PC-9 (cell line): ENCODE measurements at regions not wholly inside any gene's neighbourhood (a gene's known extent, or its start where the extent isn't known, plus 50 kb on each side); places are given as distances from the start of the nearest gene placed in this dataset.

ENCODE experiments used
- BruUV-seq: library from RNA; stranded (reverse); fragments of 400-500 nt; replicated peaks from 2 replicates; lab custom pipeline; 2021; lab: Mats Ljungman, UMichigan
- CTCF ChIA-PET: fragments of 300-600 bp; sonication (Branson Sonifier 250); formaldehyde crosslinking; loops from one replicate; lab custom pipeline; 2022; ENCODE audit warnings: antibody characterized with exemption; lab: Charles Lee
- POLR2A ChIA-PET: fragments of 300-600 bp; sonication (Branson Sonifier 250); formaldehyde crosslinking; loops from one replicate; lab custom pipeline; 2022; ENCODE audit warnings: antibody characterized with exemption; ENCODE audit not compliant: unreplicated experiment; lab: Charles Lee
- DNase-seq, 2 experiments: peaks; one replicate each; pipeline versions ENCODE4 v3.0.0 to v3.0.0-alpha.2; 2015 to 2022; ENCODE audit warnings: mixed read lengths in 1 of 2
- H2AFZ ChIP-seq: fragments of 200-600 bp; sonication (generic); 2 replicates; pipeline ENCODE4 v1.8.1; 2017; ENCODE audit warnings: antibody characterized with exemption
- H3F3A ChIP-seq: fragments of 200-600 bp; sonication (generic); 2 replicates; pipeline ENCODE4 v1.8.1; 2017; ENCODE audit warnings: antibody characterized with exemption, mild to moderate bottlenecking, low read depth; ENCODE audit not compliant: insufficient read depth
- H3K27ac ChIP-seq: fragments of 200-600 bp; sonication (generic); 2 replicates; pipeline ENCODE4 v1.6.1; 2016; ENCODE audit warnings: mixed run types
- H3K27me3 ChIP-seq: fragments of 200-600 bp; sonication (generic); 2 replicates; pipeline ENCODE4 v1.6.1; 2016; ENCODE audit warnings: low read depth, mixed run types; ENCODE audit not compliant: insufficient read depth
- H3K36me3 ChIP-seq: fragments of 200-600 bp; sonication (generic); 2 replicates; pipeline ENCODE4 v1.6.1; 2016; ENCODE audit warnings: low read depth, mixed run types
- H3K4me1 ChIP-seq: fragments of 200-600 bp; sonication (generic); replicated peaks from 2 replicates; pipeline ENCODE4 v1.6.1; 2016; ENCODE audit warnings: mixed run types; ENCODE audit not compliant: insufficient read depth
- H3K4me2 ChIP-seq: fragments of 200-600 bp; sonication (generic); 2 replicates; pipeline ENCODE4 v1.6.1; 2017; ENCODE audit warnings: mixed run types
- H3K4me3 ChIP-seq: fragments of 200-600 bp; sonication (generic); 2 replicates; pipeline ENCODE4 v1.6.1; 2016; ENCODE audit warnings: mixed run types
- H3K79me2 ChIP-seq: fragments of 200-600 bp; sonication (generic); 2 replicates; pipeline ENCODE4 v1.6.1; 2017; ENCODE audit warnings: low read depth, mixed run types
- H3K9me2 ChIP-seq: fragments of 200-600 bp; sonication (generic); 2 replicates; pipeline ENCODE4 v1.8.1; 2017; ENCODE audit warnings: mild to moderate bottlenecking; ENCODE audit not compliant: insufficient read depth
- H3K9me3 ChIP-seq: fragments of 200-600 bp; sonication (generic); 2 replicates; pipeline ENCODE4 v1.8.1; 2016; ENCODE audit warnings: low read depth; ENCODE audit not compliant: insufficient read depth
- H4K20me1 ChIP-seq: fragments of 200-600 bp; sonication (generic); 2 replicates; pipeline ENCODE4 v1.8.1; 2017; ENCODE audit not compliant: insufficient read depth
- CTCF ChIP-seq: fragments of 200-600 bp; sonication (generic); conservative IDR thresholded peaks from 2 replicates; pipeline ENCODE4 v1.6.1; 2017; ENCODE audit warnings: mixed run types, antibody characterized with exemption, mild to moderate bottlenecking, moderate library complexity
- EZH2 ChIP-seq: fragments of 200-600 bp; sonication (generic); IDR thresholded peaks from 2 replicates; pipeline ENCODE4 v1.8.0; 2017; ENCODE audit warnings: antibody characterized with exemption, low read depth
- intact Hi-C: fragments of 100-400 bp; cut with micrococcal nuclease; formaldehyde crosslinking; loops from one replicate; pipeline ENCODE4 v1.10.0; 2022; ENCODE audit not compliant: unreplicated experiment

GRCh38 chr1:232322162-232322734, 307.7 kb downstream of the SIPA1L2 start:
- H3K4me3 ChIP-seq, result no peak overlapping the region
- no peaks in the 10 kb centered on the region for H3K36me3 ChIP-seq
- no peak overlapping the region for H3K4me2 ChIP-seq
- CTCF ChIA-PET, result no interaction called here
- H4K20me1 ChIP-seq, result no peaks in the 10 kb centered on the region; the same call in 1 of the 2 replicates
- H3K9me2 ChIP-seq, result no peaks in the 10 kb centered on the region
- no peaks in the 10 kb centered on the region for H3K79me2 ChIP-seq
- BruUV-seq, result no TSS peak
- intact Hi-C loops, result no loop called here
- no peaks in the 10 kb centered on the region for H3K4me1 ChIP-seq
- no peak overlapping the region for H2AFZ ChIP-seq
- POLR2A ChIA-PET, result no interaction called here
- H3K9me3 ChIP-seq, result no peaks in the 10 kb centered on the region
- DNase-seq, result no peak
- H3K27ac ChIP-seq, result no peak overlapping the region
- H3F3A ChIP-seq, result no peaks in the 10 kb centered on the region
- peaks cover 26% of the 10 kb centered on the region; the same call in 1 of the 2 replicates for H3K27me3 ChIP-seq
- TF ChIP-seq CTCF (no peak), EZH2 (no peak)

- H3K9me2 ChIP-seq, result no peaks in the 10 kb centered on the region
Measured at GRCh38 chr1:232319518-232320210, 310.3 kb downstream of the SIPA1L2 start.

DNA sequence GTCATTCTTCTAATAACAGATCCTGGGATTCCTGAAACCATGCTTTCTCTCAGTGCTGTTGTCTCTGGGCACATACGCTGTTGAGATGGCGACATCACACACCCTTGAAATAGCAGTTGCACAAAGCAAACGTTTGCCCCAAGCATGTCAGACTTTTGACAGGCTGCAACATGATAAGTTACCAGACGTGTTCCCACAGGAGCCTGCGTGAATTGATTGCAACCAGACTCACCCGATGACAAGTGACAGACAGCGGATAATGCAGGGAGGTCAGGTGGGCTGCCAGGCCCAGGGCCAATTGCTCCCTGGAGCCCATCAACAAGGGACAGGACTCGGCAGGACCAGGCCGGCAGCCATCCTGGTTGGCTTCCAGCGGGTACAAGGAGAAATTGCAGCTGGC, 310.9 kb downstream of the SIPA1L2 start:
- ChIA-PET POLR2A (no interaction called here), CTCF (no interaction called here)
- Histone ChIP-seq H3K9me3 (no peaks in the 10 kb centered on the region), H2AFZ (no peak overlapping the region), H3K27me3 (peaks cover 27% of the 10 kb centered on the region; the same call in 1 of the 2 replicates), H3K27ac (no peak overlapping the region), H3K9me2 (no peaks in the 10 kb centered on the region), H3K4me3 (no peak overlapping the region), H4K20me1 (no peaks in the 10 kb centered on the region; the same call in 1 of the 2 replicates), H3K4me1 (no peaks in the 10 kb centered on the region), H3K36me3 (no peaks in the 10 kb centered on the region), H3K4me2 (no peak overlapping the region), H3F3A (no peaks in the 10 kb centered on the region), H3K79me2 (no peaks in the 10 kb centered on the region)
- intact Hi-C loops, result no loop called here
- TF ChIP-seq EZH2, result no peak
- no peak for TF ChIP-seq CTCF
- no TSS peak for BruUV-seq
- DNase-seq, result no peak

More at GRCh38 chr1:232319518-232320210, 310.3 kb downstream of the SIPA1L2 start:
- Histone ChIP-seq H3K9me3 (no peaks in the 10 kb centered on the region), H3K36me3 (no peaks in the 10 kb centered on the region), H3K4me1 (no peaks in the 10 kb centered on the region), H3F3A (no peaks in the 10 kb centered on the region), H4K20me1 (no peaks in the 10 kb centered on the region; the same call in 1 of the 2 replicates), H3K4me3 (no peak overlapping the region), H3K79me2 (no peaks in the 10 kb centered on the region), H3K27ac (no peak overlapping the region), H2AFZ (no peak overlapping the region), H3K27me3 (peaks cover 27% of the 10 kb centered on the region; the same call in 1 of the 2 replicates), H3K4me2 (no peak overlapping the region)
- POLR2A ChIA-PET, result no interaction called here
- no peak for TF ChIP-seq EZH2
- TF ChIP-seq CTCF, result no peak
- DNase-seq, result no peak
- BruUV-seq, result no TSS peak
- intact Hi-C loops, result no loop called here
- CTCF ChIA-PET, result no interaction called here
